ENCODE measurements at regions not wholly inside any gene's neighbourhood (a gene's known extent, or its start where the extent isn't known, plus 50 kb on each side); places are given as distances from the start of the nearest gene placed in this dataset.
"Not testable (repeated sequence)": the region's sequence is repeated elsewhere in the genome, so short reads cannot be mapped to it uniquely, and the experiment has no call there.

DNA sequence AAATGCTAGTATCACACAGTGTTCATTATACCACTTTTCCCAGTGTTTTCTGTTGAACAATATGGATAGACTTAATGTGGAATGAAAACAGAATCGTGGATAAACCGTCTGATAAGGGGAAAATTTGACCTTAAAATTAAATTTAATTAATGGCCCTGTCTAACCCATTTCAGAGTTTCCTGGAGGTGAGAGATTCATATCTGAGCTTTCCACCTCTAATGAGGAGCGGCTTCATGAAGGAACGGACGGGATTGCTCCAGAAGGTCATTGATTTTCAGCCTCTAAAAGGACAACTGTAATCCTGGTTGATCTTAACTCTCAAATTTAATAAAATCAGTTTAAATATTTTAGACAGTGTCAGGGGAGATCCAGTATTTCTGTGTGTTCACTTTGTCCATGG is 874.9 kb downstream of the GRID1 start:
- no peak for DNase-seq

DNA sequence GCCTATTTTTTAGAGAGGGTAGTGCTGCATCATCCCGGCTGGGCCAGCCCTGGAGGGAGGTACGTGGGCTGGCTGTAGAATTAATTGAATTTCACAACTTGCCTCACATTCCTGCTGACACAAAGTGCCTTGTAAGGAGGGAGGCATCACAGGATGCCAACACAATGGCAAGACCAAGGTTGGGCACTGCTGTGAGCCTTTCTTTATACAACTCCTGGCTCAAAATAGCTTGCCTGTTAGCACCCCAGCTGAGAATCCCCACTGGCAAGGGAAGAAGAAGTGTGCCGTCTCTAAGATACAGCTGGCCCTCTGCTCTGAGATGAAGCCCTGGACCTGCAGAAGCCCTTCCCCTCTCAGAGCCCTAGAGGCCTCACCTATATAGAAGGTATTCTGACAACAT is 873.9 kb downstream of the GRID1 start:
- peak in 5 of 14 donors; percentile 5 to 37 (median 14) for DNase-seq

DNA sequence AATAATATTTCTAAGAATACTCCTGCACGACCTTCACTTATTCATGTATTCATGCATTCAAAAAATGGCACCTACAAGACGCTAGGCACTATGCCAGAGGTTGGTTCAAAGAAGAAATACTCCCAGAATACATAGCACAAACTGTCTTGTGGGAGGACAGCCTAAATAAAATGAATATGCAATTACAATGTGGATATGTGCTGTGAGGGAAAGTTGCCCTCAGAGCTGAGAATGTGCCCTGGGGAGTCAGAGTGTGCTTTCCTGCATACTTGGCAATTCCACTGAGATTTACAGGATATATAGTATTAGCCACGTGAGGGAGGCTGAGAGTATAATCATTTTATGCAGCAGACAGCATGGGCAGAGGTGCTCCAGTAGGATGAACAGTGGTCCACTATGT is 872.9 kb downstream of the GRID1 start:
- DNase-seq: no peak

DNA sequence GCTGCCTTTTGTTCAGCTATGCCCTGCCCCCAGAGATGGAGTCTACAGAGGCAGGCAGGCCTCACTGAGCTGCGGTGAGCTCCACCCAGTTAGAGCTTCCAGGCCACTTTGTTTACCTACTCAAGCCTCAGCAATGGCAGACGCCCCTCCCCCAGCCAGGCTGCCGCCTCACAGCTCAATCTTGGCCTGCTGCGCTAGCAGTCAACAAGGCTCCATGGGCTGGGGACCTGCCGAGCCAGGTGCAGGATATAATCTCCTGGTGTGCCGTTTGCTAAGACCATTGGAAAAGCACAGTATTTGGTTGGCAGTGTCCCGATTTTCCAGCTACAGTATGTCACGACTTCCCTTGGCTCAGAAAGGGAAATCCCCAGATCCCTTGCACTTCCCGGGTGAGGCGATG is 862.0 kb downstream of the GRID1 start:
- not testable (repeated sequence) for DNase-seq

DNA sequence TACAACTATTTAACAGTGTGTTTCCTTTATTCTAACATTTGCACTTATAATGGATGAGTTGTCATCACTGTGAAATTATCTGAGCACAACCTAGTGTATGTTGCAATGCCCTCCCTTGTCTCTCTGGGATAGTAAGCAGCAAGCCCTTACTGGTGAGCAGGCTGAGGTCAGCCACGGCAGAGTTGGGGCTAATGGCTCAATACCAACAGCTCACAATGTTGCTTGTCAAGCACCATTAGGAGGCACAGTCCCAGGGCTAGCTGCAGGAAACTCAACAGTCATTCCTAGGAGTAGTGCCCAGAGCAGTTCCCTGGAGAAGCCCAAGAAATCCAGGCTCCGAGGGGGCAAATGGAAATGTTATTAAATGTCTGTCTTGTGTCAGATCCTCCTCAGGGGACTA is 858.4 kb downstream of the GRID1 start:
- DNase-seq: no peak

DNA sequence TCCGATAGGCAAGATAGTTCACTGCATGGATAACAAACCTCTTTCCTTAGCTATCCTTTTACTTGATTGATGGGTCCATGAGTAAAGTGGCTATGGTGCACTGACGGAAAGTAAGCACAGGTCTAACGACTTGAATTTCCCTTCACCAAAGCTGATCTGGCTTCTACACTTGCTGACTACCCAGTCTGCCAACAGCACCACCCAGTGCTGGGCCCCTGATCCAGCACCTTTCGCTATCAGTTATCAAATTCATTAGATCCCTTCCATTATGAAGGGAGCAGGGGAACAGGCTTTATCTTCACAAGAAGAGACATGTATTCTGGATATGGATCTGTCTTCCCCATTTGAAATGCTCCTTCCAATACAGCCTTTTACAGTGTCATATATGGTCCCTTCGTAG is 855.9 kb downstream of the GRID1 start:
- peak in 1 of 14 donors; percentile 6 for DNase-seq

DNA sequence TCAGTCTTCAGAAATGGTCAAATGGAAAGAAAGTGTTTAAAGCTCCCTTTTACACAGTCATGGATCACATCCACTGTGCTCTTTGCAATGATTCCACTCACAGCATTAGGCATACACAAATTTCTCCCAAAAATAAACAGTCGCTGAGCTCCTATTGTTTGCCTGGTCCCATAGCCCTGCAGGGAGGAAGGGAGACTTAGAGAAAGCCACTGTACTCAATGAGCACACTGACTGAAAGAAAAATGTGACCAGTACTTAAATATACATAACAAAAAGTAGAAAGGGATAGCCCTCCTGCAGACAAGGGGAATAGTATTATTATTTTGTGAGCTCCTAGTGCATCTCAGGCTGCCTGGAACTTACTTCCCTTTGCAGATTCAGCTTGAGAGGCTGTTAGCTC is 853.2 kb downstream of the GRID1 start:
- DNase-seq: no peak

DNA sequence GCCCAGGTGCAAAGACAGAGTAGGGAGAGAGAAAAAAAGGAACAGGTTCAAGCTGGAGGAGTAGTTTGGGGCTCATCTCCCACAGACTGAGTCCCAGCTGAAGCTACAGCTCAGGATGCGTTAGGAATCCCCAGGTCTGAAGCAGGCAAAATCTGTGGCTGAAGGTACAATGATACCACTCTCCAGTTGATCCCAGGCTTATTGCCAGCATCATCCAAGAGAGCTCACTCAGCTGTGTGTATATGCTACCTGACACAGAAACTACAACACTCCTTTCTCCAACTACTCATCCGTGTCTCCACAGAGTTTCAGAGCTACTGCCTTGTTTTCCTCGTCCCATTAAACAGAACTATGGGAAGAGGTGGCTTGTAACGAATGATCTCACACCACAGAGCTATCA is 851.3 kb downstream of the GRID1 start:
- no peak for DNase-seq

DNA sequence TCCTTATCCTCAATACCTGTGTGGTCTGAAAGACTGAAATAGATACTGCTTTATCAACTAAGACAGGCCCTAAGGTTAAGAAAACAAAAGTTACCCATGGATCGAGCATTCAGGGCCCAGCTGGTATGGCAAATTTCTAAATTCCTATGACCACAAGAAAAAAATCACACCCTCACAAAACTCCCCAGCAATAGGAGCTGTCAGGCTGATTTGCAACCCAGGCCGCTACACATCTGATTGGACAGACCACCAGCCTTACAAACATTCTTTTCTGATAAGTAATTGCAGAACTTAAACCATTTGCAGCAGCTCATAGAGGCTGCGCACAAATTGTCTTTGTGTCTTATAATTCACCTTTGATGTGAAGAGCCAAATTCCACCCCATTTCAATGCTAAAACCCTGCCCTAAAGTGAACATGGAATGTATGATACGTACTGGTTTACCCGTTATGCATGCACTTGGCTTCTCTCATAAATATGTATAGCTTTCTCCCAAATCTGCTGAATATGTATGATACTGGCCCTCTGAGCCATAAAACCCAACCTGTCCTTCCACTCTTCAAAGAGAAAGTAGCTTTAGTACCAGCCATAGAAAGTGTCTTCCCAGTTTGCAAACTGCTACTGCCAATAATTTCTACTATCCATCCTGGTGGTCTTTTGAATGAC is 842.5 kb downstream of the GRID1 start:
- no peak for DNase-seq

DNA sequence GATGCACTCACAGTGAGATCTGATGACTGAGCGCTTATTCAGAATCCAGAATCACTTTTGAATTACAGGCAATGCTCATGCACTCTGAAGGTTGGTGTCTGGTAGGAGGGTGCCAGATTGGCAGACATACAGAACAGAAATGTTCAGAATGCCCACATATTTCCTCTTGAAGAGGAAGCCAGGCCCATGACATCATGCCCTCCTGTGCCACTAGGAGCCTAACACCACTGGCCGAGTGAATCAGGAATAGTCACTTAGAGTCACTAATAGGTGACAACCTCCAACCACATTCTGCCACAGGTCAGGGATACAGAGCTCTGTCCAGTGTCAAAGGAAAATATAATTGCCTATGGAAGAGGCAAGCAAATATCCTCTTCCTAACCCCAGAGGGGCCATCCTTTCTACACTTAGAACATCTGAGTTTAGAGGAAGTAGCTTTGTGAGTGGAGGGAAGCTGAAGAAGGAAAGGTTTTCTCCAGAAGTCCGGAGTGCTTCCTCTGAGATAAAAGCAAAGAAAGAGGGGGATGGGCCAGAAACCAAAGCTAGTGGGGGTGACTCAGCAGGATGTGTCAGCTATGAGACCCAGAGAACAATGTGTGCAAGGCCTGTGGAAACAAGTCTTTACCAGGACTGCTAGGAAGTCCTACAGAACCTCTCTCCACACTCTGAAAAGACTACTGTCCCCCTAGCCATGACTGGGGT is 838.8 kb downstream of the GRID1 start:
- DNase-seq: no peak

DNA sequence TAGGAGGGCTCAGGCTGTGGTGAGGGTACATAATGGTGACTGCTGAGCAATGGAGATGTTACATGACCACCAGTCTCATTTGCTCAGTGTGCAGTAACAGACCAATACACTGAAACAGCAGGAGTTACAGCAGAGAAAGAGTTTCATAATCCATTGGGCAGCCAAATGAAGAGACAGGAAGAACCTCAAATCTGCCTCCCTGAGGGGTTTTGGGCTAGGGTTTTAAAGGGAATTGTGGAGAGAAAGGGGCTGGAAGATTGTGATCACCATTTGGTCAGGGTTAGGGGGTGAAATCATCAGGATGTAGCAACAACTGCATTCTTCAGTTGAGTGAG is 838.3 kb downstream of the GRID1 start:
- no peak for DNase-seq

DNA sequence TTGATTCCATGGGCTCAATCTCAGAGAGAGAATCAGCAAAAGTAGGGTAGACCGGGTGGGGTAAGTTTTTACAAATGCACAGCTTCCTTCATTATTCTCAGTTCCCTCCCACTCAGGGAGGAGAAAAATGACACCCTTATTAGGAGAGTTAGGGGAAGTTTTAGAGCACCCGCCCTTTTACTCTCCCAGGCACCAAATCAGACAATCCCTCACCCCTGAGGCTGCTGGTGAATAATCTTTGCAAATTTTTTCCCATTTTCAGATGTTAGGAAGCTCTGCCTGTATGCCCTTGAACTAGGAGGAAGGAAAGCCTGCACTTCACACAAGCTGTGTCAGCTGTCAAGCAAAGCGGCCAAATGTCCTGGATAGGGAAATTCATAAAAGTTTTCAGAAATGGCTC is 834.9 kb downstream of the GRID1 start:
- DNase-seq: no peak

DNA sequence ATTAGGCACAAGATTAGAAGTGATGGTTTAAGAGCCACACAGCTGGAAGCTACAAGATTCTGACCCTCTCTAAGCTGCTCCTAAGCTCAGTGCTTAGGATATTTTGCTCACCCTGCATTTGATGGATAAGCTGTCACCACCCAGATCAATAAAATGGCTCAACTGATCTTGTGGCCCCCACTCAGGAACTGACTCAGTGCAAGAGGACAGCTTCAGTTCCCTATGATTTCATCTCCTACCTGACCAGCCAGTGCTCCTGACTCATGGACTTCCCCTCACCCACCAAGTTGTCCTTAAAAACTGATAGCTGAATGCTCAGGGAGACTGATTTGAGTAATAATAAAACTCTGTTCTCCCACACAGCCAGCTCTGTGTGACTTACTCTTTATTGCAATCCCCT is 833.8 kb downstream of the GRID1 start:
- DNase-seq: no peak

DNA sequence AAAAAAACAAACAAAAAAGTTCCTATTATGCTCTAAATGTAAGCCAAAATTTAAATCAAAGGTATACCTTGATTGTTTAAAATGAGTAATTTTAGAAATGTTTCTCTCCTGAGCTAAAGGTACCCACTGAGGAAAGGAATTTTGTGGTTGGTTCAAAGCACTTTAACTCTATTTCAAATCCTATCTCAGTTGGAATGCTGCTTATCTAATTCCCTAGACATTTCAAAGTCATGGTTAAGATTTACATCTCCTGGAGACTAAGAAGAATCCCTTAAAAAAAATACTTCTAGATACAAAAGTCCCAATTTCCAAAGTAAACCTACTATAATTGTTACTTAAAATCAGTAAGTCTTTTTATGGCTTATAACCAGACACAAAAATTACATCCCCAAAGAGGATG is 830.7 kb downstream of the GRID1 start:
- no peak for DNase-seq

DNA sequence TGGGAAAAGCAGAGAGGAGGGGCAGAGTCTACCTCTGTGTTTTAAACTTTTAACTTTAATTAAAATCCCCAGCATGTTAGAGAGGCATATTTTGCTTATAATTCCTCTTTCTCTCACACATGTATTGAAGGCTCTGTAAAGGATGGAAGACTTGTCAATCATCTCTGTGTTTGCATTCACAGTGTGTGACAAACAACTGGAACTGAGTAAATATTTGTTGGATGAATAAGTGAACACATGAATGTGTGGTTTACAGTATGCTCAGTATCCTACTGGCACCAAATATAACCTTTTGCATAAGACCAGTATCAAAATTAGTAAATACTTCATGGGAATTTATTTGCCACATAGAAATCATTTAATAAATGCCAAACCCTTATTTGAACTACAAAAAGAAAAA is 829.0 kb downstream of the GRID1 start:
- no peak for DNase-seq

DNA sequence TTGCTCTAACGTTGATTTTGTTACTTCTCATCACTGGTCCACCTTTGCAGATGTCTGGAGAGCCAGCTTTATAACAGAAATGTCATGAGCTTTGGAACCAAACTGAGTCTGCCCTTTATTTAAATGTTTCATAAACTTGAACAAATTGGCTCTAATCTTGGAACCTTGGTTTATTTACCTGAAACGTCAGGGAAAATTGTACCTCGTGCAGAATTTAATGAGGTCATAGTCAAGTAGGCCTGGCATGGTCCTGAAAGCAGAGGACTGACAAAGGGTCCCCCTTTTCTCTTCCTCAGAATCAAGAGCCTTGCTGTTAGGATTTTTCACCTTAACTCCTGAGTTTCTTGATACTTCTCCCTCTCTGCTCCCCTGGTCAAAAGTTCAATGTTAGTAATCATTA is 828.0 kb downstream of the GRID1 start:
- DNase-seq: no peak

DNA sequence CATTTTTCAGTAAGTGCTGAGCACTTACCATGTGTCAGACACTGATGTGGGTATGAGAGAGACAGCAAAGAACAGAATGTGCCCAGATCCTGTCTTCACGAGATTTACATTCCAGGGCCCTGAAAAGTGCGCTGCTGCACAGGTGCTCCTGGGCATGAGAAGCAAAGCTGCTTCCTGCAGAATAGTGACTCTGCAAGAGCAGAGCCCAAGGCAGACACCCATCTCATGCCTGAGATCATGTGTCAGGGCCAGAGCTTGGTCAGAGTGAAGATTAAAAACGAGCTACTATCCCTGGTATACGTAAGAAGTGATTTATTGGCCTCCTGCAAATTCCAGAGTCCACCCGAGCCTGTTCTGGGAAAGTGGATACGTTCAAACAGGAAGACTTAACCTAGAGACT is 824.4 kb downstream of the GRID1 start:
- no peak for DNase-seq

DNA sequence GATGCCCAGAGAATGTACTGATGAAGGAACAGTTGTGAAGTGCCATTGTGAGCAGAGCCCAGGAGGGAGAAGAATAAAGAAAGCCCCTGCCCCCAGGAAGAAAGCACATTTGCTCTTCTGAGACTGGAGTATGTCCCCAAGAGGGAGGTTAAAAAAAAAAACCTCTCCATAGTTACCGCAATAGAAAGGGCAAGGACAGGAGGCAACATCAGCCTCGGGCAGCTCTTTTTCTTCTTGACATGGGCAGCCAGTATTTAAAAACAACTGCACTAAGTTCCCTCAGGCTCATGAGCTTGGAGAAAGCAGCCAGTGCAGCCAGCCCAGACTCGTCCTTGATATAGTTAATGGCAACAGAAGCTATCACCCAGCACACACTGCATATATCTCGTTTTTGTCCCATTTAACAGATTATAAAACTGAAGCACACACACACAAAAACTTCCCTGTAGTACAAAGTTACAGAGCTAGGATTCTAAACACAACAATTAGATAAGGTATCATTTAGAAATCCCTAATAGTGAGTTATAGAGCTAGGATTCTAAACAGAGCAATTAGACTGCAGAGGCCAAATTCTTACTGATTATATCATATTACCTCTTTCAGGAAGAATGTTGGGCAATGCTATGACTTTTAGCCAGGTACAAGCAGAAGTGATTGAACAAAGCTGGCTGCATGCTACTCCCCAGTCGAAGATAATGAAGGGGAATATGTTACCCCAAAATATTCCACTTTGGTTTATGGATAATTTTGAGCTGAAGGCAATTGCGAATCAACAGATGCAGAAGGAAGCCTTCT is 823.5 kb downstream of the GRID1 start:
- DNase-seq: no peak

DNA sequence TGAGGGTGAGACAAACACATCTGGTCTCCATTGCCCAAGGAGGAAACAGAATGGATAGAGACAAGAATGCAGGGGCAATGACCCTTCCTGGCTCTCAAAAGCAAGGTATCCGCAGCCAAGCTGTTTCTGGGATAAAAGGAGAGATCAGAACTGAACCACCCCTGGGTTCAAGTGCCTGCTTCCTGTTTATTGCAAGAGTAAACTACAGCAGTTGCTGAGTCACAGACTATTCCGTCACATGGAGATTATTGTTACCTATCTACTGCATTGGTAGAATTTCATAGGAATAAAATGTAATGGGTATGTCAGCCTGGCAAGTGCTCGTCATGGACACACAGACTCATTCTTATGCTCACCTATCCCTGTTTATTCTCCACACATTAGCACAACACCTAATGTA is 821.6 kb downstream of the GRID1 start:
- DNase-seq: no peak

DNA sequence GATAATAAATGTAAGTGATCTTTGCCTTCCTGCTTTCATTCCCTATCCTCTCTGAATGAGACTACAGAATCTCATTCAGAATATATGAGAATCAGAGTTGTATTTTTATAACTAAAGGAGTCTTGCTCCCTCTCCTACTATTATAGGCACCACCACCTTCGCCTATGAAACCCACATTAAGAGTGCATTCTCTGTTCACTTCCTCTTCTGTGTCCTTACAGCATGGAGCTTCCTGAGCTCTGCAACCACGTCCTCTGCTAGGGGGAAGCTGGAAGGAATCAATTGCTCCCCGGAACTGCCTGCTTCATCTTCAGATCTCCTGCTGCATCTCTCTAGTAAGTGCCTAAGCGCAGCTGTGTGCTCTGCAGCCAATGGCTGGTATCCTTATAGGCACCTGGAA is 820.7 kb downstream of the GRID1 start:
- no peak for DNase-seq

DNA sequence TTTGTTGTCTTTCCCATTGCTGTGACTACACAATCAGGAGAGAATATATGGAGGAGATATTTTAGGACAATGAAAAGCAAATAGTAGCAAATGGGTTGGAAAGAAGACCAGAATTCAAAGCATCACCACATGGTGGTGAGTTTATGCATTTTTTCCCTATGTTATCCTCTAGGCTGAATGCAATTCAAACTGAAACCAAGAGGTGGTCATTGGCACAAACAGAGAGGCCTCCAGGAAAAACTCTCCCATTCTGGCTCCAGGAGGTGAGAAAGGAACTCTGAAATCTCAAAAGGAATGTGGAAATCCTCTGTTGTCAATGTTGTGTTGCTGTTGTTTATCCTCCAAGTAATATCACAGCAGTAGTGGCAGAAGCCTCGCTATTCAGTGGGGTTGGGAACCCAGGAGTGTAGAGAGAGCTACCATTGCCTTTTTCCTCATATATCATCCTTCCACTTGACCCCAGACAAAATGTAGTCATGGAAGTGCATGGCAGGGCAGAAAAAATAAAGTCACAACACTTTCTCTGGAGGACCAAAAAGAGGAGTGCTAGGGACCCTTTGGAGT is 819.1 kb downstream of the GRID1 start:
- DNase-seq: no peak

DNA sequence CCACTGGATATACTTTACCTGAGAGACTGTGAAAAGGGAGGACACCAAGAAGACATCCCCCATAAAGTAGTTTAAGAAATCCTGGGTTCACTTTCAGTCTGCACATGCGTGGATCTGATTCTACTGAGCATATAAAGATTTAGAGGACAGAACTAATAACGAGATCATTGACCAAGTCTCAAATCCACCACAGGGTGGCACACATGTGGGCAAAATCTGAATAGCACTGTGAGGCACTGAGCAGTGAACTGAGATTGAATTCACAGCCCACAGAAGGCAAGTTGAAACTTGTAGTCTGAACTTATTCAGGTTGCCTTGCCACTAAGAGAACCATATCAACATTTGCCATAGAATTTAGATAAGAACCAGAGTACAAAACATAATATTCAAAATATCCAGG is 818.6 kb downstream of the GRID1 start:
- DNase-seq: peak in 8 of 14 donors; percentile 7 to 44 (median 18)

All from C1 segment of cervical spinal cord (tissue), 14 donors.